ENCODE measurements at regions not wholly inside any gene's neighbourhood (a gene's known extent, or its start where the extent isn't known, plus 50 kb on each side); places are given as distances from the start of the nearest gene placed in this dataset.
"Not testable (repeated sequence)": the region's sequence is repeated elsewhere in the genome, so short reads cannot be mapped to it uniquely, and the experiment has no call there.

DNA sequence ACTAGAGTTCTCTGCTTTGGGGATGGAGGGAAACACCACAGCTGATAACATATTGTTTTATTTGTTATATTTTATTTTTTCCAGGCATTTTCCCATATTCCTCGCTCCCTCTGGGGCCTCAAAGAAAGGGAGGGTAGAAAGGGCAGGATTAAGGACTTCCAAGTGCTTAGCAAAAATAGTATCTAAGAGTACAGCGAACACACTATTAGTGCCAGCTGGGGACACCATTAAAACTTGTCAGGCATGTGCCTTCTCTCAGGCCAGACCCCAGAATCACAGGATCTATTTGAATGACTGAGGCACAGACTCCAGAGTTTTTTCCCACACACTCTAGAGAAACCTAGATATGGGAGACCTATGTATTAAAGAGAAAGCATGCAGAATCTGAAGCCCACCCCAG is 451.0 kb upstream of the TRPC7 start:
- no peak for DNase-seq (ENCODE audit: low spot score in 2 of 2)
- intact Hi-C loops (cut with DNase I; ENCODE audit: low total_unique reads) = no loop called here
- H3K4me3 ChIP-seq (ENCODE audit: low read depth, poor library complexity, severe bottlenecking) = no peak overlapping the region
- TF ChIP-seq, protein P1, sequence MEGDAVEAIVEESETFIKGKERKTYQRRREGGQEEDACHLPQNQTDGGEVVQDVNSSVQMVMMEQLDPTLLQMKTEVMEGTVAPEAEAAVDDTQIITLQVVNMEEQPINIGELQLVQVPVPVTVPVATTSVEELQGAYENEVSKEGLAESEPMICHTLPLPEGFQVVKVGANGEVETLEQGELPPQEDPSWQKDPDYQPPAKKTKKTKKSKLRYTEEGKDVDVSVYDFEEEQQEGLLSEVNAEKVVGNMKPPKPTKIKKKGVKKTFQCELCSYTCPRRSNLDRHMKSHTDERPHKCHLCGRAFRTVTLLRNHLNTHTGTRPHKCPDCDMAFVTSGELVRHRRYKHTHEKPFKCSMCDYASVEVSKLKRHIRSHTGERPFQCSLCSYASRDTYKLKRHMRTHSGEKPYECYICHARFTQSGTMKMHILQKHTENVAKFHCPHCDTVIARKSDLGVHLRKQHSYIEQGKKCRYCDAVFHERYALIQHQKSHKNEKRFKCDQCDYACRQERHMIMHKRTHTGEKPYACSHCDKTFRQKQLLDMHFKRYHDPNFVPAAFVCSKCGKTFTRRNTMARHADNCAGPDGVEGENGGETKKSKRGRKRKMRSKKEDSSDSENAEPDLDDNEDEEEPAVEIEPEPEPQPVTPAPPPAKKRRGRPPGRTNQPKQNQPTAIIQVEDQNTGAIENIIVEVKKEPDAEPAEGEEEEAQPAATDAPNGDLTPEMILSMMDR (IDR thresholded peaks at IDR 0.05) = no peak
- TF ChIP-seq POLR2A (IDR thresholded peaks at IDR 0.05) = no peak
- WGBS, 2 donors = 89 to 93% methylated on average over 2 of the region's 2 CpGs

DNA sequence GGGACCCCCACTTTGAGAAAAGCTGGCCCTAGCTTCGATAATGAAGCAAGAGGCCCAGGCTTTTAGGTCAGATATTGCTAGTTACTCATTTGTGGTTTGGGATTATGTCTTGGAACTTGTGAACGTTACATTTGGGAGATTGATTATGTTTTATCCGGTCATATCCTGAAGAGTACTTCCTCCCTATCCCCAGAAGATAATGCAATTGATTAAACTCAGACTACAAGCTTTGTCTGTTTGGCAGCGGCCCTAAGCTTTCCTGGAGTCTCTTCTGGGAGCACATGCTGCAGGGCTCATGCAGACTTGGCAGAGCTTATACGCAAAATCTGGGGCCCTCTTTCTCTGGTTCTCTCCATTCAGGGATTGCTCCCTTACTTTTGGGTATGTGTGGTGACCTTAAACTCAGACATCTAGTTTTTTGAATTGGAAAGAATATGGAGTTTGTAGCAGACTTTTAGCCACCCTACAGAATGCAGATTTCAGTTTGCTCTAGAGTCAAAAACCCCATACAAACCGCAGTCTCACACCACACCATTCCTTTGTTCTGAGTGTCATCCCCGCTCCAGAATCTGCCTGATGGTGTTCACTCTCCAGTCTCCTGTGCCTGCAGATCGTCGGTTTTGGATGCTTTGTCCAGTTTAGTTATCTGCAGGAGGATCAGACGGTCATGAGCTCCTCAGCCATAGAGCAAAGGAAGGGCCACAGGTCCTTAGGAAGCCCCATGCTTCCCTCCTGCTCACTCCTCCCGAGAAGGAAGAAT is 449.5 kb upstream of the TRPC7 start:
- no peak overlapping the region for H3K4me3 ChIP-seq (ENCODE audit: low read depth, poor library complexity, severe bottlenecking)
- DNase-seq (ENCODE audit: low spot score in 2 of 2) = no peak
- 60 to 67% methylated on average over 11 of the region's 11 CpGs for WGBS, 2 donors
- intact Hi-C loops (cut with DNase I; ENCODE audit: low total_unique reads) = no loop called here
- TF ChIP-seq, protein P1 (IDR thresholded peaks at IDR 0.05) = no peak
- TF ChIP-seq POLR2A (IDR thresholded peaks at IDR 0.05) = no peak

GRCh38 chr5:136812270-136812669 is 446.9 kb upstream of the TRPC7 start:
- DNase-seq (ENCODE audit: low spot score in 2 of 2); H3K4me3 ChIP-seq (ENCODE audit: low read depth, poor library complexity, severe bottlenecking); intact Hi-C loops (cut with DNase I; ENCODE audit: low total_unique reads): not testable (repeated sequence)
- 79 to 84% methylated on average over 2 of the region's 2 CpGs for WGBS, 2 donors

GRCh38 chr5:136811551-136811950 is 446.2 kb upstream of the TRPC7 start:
- no peak overlapping the region for H3K4me3 ChIP-seq (ENCODE audit: low read depth, poor library complexity, severe bottlenecking)
- DNase-seq (ENCODE audit: low spot score in 2 of 2) = no peak
- intact Hi-C loops (cut with DNase I; ENCODE audit: low total_unique reads) = no loop called here
- 59 to 80% methylated on average over 2 of the region's 2 CpGs for WGBS, 2 donors
- no peak for TF ChIP-seq POLR2A (IDR thresholded peaks at IDR 0.05)
- TF ChIP-seq, protein P1 (IDR thresholded peaks at IDR 0.05) = no peak

DNA sequence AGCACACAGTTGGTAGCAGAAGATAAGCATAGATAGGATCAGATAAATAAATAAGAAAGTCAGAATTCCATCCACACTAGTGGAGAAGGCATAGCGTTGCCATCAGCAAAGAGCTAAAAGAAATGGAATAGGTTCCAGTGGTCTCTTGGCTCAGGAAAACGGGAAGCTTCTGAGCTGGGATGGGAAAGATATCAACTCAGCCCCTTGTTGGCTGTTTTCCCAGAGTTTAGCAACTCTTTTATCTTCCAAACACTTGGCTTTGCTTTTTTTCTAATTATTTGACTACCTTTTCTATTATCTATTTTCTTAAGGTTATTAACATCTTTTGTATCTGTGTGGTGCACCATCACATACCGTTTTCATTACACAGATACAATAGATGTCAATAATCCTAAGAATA is 445.7 kb upstream of the TRPC7 start:
- DNase-seq (ENCODE audit: low spot score in 2 of 2) = no peak
- TF ChIP-seq, protein P1 (IDR thresholded peaks at IDR 0.05) = no peak
- no peak for TF ChIP-seq POLR2A (IDR thresholded peaks at IDR 0.05)
- no peak overlapping the region for H3K4me3 ChIP-seq (ENCODE audit: low read depth, poor library complexity, severe bottlenecking)
- WGBS, 2 donors = 48 to 52% methylated on average over 3 of the region's 3 CpGs
- intact Hi-C loops (cut with DNase I; ENCODE audit: low total_unique reads) = no loop called here

DNA sequence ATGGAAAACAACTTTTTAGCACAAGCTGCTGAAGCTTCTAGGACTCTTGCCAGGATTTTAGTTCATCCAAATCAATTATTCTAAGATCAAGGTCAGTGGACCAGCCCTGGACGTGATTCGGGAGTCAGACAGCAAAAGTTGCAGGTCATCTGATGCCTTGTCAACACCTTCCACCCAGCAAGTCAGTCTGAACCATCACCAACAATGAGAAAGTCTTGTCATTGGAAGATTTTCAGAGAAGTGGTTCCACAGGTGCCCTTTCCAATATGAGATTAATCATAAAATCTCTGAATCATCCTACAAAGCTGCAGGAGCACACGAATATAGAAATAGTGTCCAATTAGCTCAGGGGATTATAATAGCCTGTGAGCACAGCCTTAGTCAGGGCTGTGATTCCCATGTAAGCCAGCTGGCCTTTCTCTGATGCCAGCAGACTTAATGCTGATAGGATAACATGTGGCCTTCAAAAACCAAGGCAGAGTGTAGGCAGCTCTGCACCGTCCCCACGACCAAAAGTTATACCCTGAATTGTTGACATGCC is 445.0 kb upstream of the TRPC7 start:
- no peak for DNase-seq (ENCODE audit: low spot score in 2 of 2)
- TF ChIP-seq, protein P1 (IDR thresholded peaks at IDR 0.05) = no peak
- TF ChIP-seq POLR2A (IDR thresholded peaks at IDR 0.05) = no peak
- whole genome bisulfite sequencing, 2 donors = 54 to 65% methylated on average over 5 of the region's 5 CpGs
- intact Hi-C loops (cut with DNase I; ENCODE audit: low total_unique reads) = no loop called here
- H3K4me3 ChIP-seq (ENCODE audit: low read depth, poor library complexity, severe bottlenecking) = no peak overlapping the region

Measured in lower leg skin (tissue), 4 donors.